SU-DHL-6 (cell line): ENCODE measurements at regions not wholly inside any gene's neighbourhood (a gene's known extent, or its start where the extent isn't known, plus 50 kb on each side); places are given as distances from the start of the nearest gene placed in this dataset.

Source experiments
- EZH2phosphoT487 ChIP-seq: fragments of 200-600 bp; sonication (generic), shearing (Covaris generic); conservative IDR thresholded peaks from 2 replicates; pipeline ENCODE4 v1.6.1; 2018; ENCODE audit warnings: mild to moderate bottlenecking, antibody characterized with exemption, low read length, moderate library complexity, mixed read lengths
- TF ChIP-seq, protein P1 (sequence below): fragments of 200-600 bp; sonication (generic); IDR thresholded peaks from one replicate; pipeline ENCODE4 v1.5.1; 2017; ENCODE audit warnings: antibody characterized with exemption, mild to moderate bottlenecking, low read length, moderate library complexity; ENCODE audit not compliant: insufficient read depth, poor library complexity, severe bottlenecking

- TF ChIP-seq, protein P1, sequence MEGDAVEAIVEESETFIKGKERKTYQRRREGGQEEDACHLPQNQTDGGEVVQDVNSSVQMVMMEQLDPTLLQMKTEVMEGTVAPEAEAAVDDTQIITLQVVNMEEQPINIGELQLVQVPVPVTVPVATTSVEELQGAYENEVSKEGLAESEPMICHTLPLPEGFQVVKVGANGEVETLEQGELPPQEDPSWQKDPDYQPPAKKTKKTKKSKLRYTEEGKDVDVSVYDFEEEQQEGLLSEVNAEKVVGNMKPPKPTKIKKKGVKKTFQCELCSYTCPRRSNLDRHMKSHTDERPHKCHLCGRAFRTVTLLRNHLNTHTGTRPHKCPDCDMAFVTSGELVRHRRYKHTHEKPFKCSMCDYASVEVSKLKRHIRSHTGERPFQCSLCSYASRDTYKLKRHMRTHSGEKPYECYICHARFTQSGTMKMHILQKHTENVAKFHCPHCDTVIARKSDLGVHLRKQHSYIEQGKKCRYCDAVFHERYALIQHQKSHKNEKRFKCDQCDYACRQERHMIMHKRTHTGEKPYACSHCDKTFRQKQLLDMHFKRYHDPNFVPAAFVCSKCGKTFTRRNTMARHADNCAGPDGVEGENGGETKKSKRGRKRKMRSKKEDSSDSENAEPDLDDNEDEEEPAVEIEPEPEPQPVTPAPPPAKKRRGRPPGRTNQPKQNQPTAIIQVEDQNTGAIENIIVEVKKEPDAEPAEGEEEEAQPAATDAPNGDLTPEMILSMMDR, result no peak
- no peak for TF ChIP-seq EZH2phosphoT487
These were observed 1090.2 kb downstream of the UQCRFS1 start for GRCh38 chr19:28122734-28123133.
